AG09309 (cell line): ENCODE measurements at regions not wholly inside any gene's neighbourhood (a gene's known extent, or its start where the extent isn't known, plus 50 kb on each side); places are given as distances from the start of the nearest gene placed in this dataset.

Source experiments
- DNase-seq: peaks from one replicate; pipeline ENCODE4 v3.0.0-alpha.2; 2010; ENCODE audit warnings: low read depth
- H3K4me3 ChIP-seq: 2 replicates; pipeline ENCODE4 v1.5.1; 2011; ENCODE audit warnings: mild to moderate bottlenecking, low read depth, low read length, moderate library complexity; ENCODE audit not compliant: control insufficient read depth
- TF ChIP-seq, protein P1 (sequence below): IDR thresholded peaks from 2 replicates; pipeline ENCODE4 v1.5.1; 2011; ENCODE audit warnings: mild to moderate bottlenecking, low read depth, low read length, inconsistent platforms; ENCODE audit not compliant: insufficient read depth, control insufficient read depth; ENCODE audit errors: missing control alignments

DNA sequence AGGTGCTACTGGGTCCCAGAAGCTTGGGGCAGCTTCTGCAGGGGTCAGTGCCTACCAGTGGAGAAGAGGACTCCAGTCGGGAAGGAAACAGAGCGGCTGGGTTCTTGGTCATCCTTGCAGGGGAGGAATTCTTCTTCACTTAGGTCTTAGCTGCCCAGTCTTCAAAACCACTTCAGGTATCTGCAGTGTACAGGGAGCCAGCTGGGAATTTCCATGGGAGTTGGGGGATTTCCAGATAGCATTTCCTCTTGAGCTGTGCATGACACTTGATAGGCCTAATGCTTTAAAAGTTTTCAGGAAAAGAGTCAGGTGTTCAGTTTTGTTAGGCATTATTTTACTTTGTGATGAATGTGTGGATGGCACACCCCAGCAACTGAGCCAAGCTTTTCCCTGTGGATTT is 58.1 kb upstream of the ENPP6 start:
- DNase-seq = no peak
- TF ChIP-seq, protein P1, sequence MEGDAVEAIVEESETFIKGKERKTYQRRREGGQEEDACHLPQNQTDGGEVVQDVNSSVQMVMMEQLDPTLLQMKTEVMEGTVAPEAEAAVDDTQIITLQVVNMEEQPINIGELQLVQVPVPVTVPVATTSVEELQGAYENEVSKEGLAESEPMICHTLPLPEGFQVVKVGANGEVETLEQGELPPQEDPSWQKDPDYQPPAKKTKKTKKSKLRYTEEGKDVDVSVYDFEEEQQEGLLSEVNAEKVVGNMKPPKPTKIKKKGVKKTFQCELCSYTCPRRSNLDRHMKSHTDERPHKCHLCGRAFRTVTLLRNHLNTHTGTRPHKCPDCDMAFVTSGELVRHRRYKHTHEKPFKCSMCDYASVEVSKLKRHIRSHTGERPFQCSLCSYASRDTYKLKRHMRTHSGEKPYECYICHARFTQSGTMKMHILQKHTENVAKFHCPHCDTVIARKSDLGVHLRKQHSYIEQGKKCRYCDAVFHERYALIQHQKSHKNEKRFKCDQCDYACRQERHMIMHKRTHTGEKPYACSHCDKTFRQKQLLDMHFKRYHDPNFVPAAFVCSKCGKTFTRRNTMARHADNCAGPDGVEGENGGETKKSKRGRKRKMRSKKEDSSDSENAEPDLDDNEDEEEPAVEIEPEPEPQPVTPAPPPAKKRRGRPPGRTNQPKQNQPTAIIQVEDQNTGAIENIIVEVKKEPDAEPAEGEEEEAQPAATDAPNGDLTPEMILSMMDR = no peak
- no peak overlapping the region for H3K4me3 ChIP-seq

DNA sequence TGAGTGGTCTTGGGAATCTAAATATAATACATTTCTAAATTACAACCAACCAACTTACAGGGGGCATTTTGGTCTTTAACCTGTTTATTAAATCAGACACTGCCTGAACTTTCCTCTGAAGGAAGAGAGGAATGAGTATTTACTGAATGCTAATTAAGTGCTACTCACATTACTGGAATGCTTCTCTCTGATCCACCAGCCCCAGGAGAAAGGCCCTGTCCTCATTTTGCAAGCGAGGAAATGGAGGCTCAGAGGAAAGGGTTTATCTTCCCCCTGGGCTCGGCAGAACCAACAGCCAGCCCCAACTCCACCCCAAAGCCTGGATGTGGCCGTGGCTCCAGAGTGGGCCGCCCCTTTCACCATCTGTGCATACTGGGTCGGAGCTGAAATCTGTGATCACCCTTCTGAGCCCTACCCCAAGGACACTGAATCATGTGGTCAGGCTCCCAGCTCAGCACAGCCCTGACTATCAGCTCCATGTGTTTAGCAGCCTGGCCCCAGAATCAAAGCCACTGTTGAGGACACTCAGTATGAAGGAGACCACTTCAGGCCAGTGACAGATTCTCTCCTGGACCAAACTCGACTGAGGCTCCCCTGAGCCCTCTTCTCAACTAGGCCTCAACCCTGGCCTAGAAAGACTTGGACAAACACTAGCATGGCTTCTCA is 56.7 kb upstream of the ENPP6 start:
- DNase-seq = no peak
- H3K4me3 ChIP-seq = no peak overlapping the region
- TF ChIP-seq, protein P1 = no peak

DNA sequence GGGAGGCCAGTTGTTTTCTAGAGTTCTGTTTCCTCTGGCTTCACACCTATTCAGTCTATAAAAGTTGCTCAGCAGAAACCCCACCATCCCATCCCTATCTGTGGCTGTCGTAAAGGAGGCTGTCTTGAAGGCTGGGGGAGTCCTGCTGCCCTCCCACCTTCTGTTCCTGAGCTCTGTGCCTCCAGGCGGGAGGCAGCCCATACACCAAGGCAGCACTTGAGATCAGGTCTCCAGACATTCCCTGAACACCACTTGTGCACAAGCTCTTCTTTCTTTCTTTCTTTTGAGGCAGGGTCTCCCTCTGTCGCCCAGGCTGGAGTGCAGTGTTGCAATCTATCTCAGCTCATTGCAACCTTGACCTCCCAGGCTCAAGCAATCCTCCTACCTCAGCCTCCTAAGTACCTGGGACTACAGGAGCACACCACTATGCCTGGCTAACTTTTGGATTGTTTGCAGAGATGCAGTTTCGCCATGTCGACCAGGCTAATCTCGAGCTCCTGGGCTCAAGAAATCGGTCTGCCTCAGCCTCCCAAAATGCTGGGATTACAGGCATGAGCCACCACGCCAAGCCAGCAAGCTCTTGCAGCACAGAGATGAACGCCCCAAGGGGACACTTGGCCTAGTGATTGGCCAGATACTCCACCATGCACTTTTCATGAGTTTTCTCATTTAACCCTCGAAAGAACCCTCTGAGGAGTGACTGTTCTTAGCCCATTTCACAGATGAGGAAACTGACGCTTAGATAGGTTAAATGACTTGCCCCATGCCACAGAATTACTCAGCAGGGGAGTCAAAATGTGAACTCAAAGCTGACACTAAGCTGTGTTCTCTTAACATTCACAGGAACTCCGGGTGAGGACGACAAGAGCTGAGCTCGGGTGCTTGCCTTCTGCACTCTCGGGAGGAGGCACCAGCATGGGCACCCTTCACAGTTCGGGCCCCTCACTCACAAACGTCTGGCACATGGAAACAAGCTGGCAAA is 55.8 kb upstream of the ENPP6 start:
- no peak for DNase-seq
- no peak overlapping the region for H3K4me3 ChIP-seq
- TF ChIP-seq, protein P1 = no peak

DNA sequence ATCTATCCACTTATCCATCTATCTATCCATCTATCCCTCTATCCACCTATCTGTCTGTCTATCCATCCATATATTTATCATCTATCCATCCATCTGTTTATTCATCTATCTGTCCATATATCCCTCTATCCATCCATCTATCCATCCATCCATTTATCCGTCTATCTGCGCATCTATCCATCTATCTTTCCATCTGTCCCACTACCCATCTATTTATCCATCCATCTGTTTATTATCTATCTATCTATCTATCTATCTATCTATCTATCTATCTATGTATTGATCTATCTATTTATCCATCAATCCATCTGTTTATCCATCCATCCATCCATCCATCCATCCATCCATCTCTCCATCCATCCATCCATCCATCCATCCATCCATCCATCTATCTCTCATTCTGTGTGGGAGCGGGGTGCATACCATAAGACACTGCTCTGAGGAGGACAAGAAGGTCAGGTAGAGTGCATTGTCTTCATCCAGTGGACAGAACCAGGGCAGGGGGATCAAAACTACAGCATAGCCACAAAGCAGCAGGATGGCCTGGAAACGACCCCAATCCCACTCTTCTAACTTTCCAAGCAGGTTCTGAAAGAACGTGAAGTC is 53.2 kb upstream of the ENPP6 start:
- DNase-seq = no peak
- TF ChIP-seq, protein P1 = no peak
- no peak overlapping the region for H3K4me3 ChIP-seq

DNA sequence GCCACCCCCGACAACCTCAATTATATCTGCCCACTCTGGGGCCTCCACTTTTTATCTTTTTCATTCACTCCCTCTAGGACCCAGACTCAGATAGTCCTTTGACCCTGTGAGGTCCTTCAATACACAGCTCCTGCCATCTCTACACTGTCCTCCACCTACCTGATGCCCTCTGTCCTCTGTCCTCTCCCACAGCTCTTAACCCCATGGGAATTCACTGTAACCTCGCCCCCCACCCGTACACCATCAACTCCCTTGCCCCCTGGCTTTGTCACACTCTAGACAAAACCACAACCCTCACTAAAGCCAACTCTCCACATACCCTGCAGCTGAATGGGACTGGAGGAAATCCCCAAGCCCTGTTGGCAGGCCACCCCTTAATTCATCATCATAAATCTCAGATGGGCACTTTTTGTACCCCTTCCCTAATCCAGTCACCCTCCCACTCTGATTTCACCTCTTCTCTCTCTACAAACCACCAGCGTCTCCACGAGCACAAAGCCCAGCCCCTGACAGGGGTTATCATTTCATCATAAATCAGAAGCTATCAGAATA is 52.3 kb upstream of the ENPP6 start:
- TF ChIP-seq, protein P1 = no peak
- no peak for DNase-seq
- no peak overlapping the region for H3K4me3 ChIP-seq

DNA sequence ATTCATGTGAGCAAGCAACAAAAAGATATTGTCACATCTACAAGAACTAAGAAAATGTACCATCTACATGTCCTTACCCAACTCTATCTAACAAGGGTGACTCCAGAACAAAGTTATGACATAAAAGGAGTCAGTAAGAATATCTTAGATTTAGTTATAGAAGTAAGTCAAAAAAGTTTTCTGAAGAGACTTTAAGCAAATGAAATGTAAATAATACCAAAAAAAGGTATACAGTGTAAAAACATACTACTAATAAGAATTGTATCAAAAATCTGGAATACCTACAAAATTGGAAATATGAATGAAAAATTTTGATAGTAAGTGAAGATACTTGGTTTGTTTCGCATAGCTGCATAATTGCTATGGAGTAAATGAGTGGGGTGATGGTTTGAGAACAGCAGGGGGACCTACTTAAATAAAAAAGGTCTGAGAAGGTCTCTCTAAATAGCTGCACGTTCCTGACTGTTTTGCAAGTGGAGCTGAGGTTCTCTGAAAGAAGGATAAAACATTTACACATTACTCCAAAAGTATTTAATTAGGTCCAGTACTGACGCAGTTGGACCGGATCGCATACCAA is 51.0 kb upstream of the ENPP6 start:
- no peak for DNase-seq
- TF ChIP-seq, protein P1 = no peak
- H3K4me3 ChIP-seq = no peak overlapping the region
